GM18868 (cell line): ENCODE measurements at regions not wholly inside any gene's neighbourhood (a gene's known extent, or its start where the extent isn't known, plus 50 kb on each side); places are given as distances from the start of the nearest gene placed in this dataset.
"Not testable (repeated sequence)": the region's sequence is repeated elsewhere in the genome, so short reads cannot be mapped to it uniquely, and the experiment has no call there.

ENCODE experiments used
- ATAC-seq: cut with Tn5 transposase; IDR thresholded peaks from one replicate; pipeline ENCODE4 v1.9.1; 2021; ENCODE audit warnings: mild to moderate bottlenecking, moderate library complexity; ENCODE audit not compliant: unreplicated experiment

GRCh38 chr9:40939201-40939887, 189.1 kb downstream of the FOXD4L6 start:
- not testable (repeated sequence) for ATAC-seq

GRCh38 chr9:40935336-40935735, 193.1 kb downstream of the FOXD4L6 start:
- no peak for ATAC-seq

- ATAC-seq = not testable (repeated sequence)
These were observed 194.0 kb downstream of the FOXD4L6 start for GRCh38 chr9:40934480-40934879.

GRCh38 chr9:40930426-40930825, 198.1 kb downstream of the FOXD4L6 start:
- ATAC-seq = not testable (repeated sequence)

GRCh38 chr9:40929488-40929845, 199.0 kb downstream of the FOXD4L6 start:
- ATAC-seq = not testable (repeated sequence)

GRCh38 chr9:40928803-40929487, 199.5 kb downstream of the FOXD4L6 start:
- ATAC-seq = no peak

GRCh38 chr9:40927851-40928802, 200.4 kb downstream of the FOXD4L6 start:
- no peak for ATAC-seq

- no peak for ATAC-seq
These were observed 201.2 kb downstream of the FOXD4L6 start for GRCh38 chr9:40927260-40927631.

- ATAC-seq = no peak
These were observed 201.8 kb downstream of the FOXD4L6 start for GRCh38 chr9:40926404-40927259.

GRCh38 chr9:40925149-40925548, 203.3 kb downstream of the FOXD4L6 start:
- ATAC-seq = no peak

GRCh38 chr9:40916399-40916783, 212.1 kb downstream of the FOXD4L6 start:
- ATAC-seq = not testable (repeated sequence)

- ATAC-seq = not testable (repeated sequence)
These were observed 212.7 kb downstream of the FOXD4L6 start for GRCh38 chr9:40915660-40916398.

GRCh38 chr9:40914772-40915659, 213.5 kb downstream of the FOXD4L6 start:
- no peak for ATAC-seq

- ATAC-seq = no peak
These were observed 214.4 kb downstream of the FOXD4L6 start for GRCh38 chr9:40913928-40914673.

- no peak for ATAC-seq
These were observed 215.3 kb downstream of the FOXD4L6 start for GRCh38 chr9:40913096-40913719.

- not testable (repeated sequence) for ATAC-seq
These were observed 215.8 kb downstream of the FOXD4L6 start for GRCh38 chr9:40912679-40913078.

- no peak for ATAC-seq
These were observed 216.8 kb downstream of the FOXD4L6 start for GRCh38 chr9:40911647-40912046.

- not testable (repeated sequence) for ATAC-seq
These were observed 217.5 kb downstream of the FOXD4L6 start for GRCh38 chr9:40910995-40911394.
